Left lung (tissue), 4 donors: ENCODE measurements at regions not wholly inside any gene's neighbourhood (a gene's known extent, or its start where the extent isn't known, plus 50 kb on each side); places are given as distances from the start of the nearest gene placed in this dataset.

Experiments
- ATAC-seq: fragments of 200-7000 bp; cut with Tn5 transposase; one replicate; pipeline ENCODE4 v1.9.1; 2020; ENCODE audit warnings: moderate library complexity
- DNase-seq, 4 donors: peaks; one replicate each; pipeline ENCODE4 v3.0.0-alpha.2; 2013 to 2020
- H3K27ac ChIP-seq, 2 donors: fragments of 200-600 bp; sonication (generic) in 1 of 2; one replicate each; pipeline versions ENCODE4 v1.5.0 to v1.8.0; 2020 to 2021
- H3K27me3 ChIP-seq, 2 donors: fragments of 200-600 bp; sonication (generic) in 1 of 2; one replicate each; pipeline versions ENCODE4 v1.5.0 to v1.8.0; 2020 to 2021
- H3K36me3 ChIP-seq, 2 donors: fragments of 200-600 bp; sonication (generic) in 1 of 2; one replicate each; pipeline versions ENCODE4 v1.5.0 to v1.8.0; 2020 to 2021
- H3K4me1 ChIP-seq, 2 donors: fragments of 200-600 bp; one replicate each; pipeline ENCODE4 v1.8.0; 2021
- H3K4me3 ChIP-seq, 2 donors: fragments of 200-600 bp; sonication (generic) in 1 of 2; one replicate each; pipeline versions ENCODE4 v1.5.0 to v1.8.0; 2020 to 2021; ENCODE audit warnings: mild to moderate bottlenecking in 1 of 2
- H3K9me3 ChIP-seq, 2 donors: fragments of 200-600 bp; sonication (generic) in 1 of 2; one replicate each; pipeline versions ENCODE4 v1.5.0 to v1.8.0; 2020 to 2021
- intact Hi-C, 2 donors: fragments of 100-400 bp; cut with DNase I; formaldehyde crosslinking; loops; one replicate each; pipeline versions ENCODE4 v1.11.2 to v1.14.2; 2022
- TF ChIP-seq, protein P1 (sequence below), 2 donors: fragments of 200-600 bp; sonication (generic) in 1 of 2; IDR thresholded peaks; one replicate each; pipeline versions ENCODE4 v1.5.0 to v1.8.0; 2021; ENCODE audit warnings: antibody characterized with exemption in 2 of 2
- donor health status: DM: no; HTN: yes; CAD: no.
- donor health status: DM: no; HTN: no; CAD: no.

DNA sequence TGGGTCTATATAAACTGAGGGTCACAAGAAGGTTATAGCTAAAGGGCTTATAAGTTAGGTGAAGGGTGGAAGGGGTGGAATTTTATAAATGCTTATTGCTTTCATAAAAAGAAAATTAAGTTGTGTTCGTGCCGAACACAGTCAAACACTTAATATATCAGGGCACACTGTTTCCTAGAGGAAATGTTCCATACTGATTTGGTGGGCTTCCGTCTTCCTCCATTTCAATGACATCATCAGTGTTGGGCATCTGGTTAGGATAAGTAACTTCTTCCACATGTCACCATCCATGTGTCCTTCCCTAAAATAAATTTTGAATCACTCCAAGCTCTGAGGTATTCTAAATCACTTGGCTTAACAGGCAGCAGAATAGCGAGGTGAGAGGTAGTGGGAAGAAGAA, 466.4 kb downstream of the MED13L start:
- DNase-seq (peak in 1 of 4 donors; percentile 43), ATAC-seq (no peak)
- Histone ChIP-seq H3K9me3 (no peaks in the 10 kb centered on the region), H3K27ac (no peak overlapping the region), H3K4me3 (no peak overlapping the region), H3K27me3 (peaks cover 0 to 20% of the 10 kb centered on the region in 2 donors), H3K36me3 (no peaks in the 10 kb centered on the region), H3K4me1 (no peaks in the 10 kb centered on the region)
- TF ChIP-seq, protein P1, sequence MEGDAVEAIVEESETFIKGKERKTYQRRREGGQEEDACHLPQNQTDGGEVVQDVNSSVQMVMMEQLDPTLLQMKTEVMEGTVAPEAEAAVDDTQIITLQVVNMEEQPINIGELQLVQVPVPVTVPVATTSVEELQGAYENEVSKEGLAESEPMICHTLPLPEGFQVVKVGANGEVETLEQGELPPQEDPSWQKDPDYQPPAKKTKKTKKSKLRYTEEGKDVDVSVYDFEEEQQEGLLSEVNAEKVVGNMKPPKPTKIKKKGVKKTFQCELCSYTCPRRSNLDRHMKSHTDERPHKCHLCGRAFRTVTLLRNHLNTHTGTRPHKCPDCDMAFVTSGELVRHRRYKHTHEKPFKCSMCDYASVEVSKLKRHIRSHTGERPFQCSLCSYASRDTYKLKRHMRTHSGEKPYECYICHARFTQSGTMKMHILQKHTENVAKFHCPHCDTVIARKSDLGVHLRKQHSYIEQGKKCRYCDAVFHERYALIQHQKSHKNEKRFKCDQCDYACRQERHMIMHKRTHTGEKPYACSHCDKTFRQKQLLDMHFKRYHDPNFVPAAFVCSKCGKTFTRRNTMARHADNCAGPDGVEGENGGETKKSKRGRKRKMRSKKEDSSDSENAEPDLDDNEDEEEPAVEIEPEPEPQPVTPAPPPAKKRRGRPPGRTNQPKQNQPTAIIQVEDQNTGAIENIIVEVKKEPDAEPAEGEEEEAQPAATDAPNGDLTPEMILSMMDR (IDR thresholded peaks at IDR 0.05): no peak
- intact Hi-C loops: no loop called here

DNA sequence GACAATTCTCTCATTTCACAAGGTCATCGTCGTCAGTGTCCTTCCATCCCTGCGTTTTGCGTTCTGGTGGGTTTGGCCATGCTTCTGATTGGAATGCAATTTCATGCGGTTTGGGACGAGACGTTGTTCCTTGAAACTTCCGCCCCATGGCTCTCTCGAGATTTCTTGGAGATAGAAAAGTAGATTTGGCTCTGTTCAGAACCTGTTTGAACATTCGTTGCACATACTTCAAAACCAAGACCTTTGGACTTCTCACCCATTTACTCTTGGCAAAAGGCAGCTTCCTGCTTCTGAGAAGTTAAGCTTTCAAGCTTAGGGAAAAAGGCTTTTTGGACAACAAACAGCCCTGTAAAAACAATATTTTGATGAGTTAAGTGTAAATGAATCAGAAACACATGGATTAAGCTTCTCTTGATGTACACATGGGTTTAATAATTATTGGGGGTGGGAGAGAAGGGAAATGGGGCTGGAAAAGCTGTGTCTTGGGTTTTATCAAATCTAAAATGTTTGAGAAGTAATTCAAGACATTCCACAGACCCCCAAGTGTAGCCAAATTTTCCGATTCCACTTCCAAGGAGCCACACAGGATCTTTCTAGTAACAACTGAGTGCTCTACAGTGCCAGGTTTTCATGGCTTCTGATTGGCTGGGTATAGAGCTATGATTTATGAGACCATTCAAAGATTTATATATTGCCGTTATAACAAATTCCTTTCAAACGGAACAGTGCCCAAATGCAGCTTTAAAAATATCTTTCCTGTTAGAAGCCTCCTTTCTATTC, 467.2 kb downstream of the MED13L start:
- Histone ChIP-seq H3K27ac (no peak overlapping the region), H3K36me3 (no peaks in the 10 kb centered on the region), H3K9me3 (no peaks in the 10 kb centered on the region), H3K4me3 (no peak overlapping the region), H3K4me1 (no peaks in the 10 kb centered on the region), H3K27me3 (peaks cover 0 to 20% of the 10 kb centered on the region in 2 donors)
- ATAC-seq (no peak), DNase-seq (peak in 2 of 4 donors; percentile 78 to 82)
- TF ChIP-seq, protein P1 (IDR thresholded peaks at IDR 0.05): no peak
- intact Hi-C loops: no loop called here

DNA sequence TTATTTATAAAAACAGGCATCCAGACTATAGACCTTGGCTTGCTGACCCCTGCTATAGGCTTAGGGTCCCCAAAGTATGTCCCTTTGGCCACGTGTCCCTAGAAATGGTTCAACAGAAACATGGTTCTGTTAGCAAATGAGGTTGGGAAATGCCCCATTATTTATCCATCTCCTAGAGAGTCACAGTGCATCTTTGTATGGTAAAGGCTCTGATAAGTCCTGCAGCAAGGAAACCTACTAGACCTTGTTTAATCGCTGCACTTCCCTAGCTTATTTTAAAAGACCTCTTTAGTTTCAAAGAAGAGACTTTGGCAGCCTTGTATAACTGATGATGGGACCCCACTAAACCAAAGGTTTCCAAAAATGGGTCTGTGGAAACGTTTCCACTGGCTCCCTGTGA, 471.5 kb downstream of the MED13L start:
- H3K36me3 ChIP-seq: no peaks in the 10 kb centered on the region
- H3K27me3 ChIP-seq: peaks cover 0 to 20% of the 10 kb centered on the region in 2 donors
- H3K4me1 ChIP-seq: no peaks in the 10 kb centered on the region
- DNase-seq (no peak), ATAC-seq (no peak)
- TF ChIP-seq, protein P1 (IDR thresholded peaks at IDR 0.05): no peak
- no peak overlapping the region for H3K27ac ChIP-seq
- H3K9me3 ChIP-seq: no peaks in the 10 kb centered on the region
- intact Hi-C loops: no loop called here
- no peak overlapping the region for H3K4me3 ChIP-seq

DNA sequence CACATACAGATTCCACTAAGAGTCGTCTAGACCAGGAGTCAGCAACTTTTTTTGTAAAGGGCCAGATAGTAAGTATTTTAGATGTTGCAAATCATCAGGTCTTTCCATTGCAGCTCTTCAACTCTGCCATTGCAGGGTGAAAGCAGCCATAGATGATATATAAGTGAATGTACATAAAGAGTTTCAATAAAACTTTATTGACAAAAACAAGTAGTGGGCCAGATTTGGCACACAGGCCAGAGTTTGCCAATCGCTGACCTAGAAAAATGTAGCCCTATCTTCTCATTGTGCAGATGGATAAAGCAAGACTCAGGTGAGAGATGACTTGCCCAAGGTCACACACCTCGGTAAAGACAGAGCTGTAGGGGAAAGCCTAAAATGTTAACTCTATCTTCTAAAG, 474.7 kb downstream of the MED13L start:
- H3K4me3 ChIP-seq: no peak overlapping the region
- intact Hi-C loops: no loop called here
- H3K36me3 ChIP-seq: no peaks in the 10 kb centered on the region
- no peak for ATAC-seq
- H3K9me3 ChIP-seq: no peaks in the 10 kb centered on the region
- H3K4me1 ChIP-seq: no peaks in the 10 kb centered on the region
- no peak overlapping the region for H3K27ac ChIP-seq
- TF ChIP-seq, protein P1 (IDR thresholded peaks at IDR 0.05): no peak
- no peak for DNase-seq
- peaks cover 0 to 6% of the 10 kb centered on the region in 2 donors for H3K27me3 ChIP-seq

DNA sequence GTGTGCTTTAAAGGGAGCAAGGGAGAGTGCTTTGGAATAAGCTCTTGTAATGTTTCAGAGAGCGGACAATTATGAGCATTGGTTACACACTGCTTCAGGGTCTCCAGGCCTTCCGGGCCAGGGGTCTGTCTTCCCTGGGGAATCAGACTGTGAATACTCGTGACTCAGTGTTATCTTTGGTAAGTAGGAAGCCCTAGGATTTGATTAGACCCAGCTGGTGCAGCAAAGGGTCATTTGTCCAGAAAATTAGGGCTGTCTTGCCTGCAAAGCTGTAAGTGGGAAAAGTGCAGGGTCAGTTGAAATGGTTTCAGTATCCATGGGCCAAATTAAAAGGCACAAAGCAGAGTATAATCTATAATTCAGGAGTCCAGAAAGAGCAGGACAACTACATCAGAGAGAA, 475.6 kb downstream of the MED13L start:
- intact Hi-C loops: no loop called here
- no peaks in the 10 kb centered on the region for H3K9me3 ChIP-seq
- TF ChIP-seq, protein P1 (IDR thresholded peaks at IDR 0.05): no peak
- H3K4me1 ChIP-seq: no peaks in the 10 kb centered on the region
- H3K4me3 ChIP-seq: no peak overlapping the region
- no peak overlapping the region for H3K27ac ChIP-seq
- no peak for ATAC-seq
- H3K36me3 ChIP-seq: no peaks in the 10 kb centered on the region
- H3K27me3 ChIP-seq: no peaks in the 10 kb centered on the region
- DNase-seq: no peak
